ENCODE measurements at regions not wholly inside any gene's neighbourhood (a gene's known extent, or its start where the extent isn't known, plus 50 kb on each side); places are given as distances from the start of the nearest gene placed in this dataset.

DNA sequence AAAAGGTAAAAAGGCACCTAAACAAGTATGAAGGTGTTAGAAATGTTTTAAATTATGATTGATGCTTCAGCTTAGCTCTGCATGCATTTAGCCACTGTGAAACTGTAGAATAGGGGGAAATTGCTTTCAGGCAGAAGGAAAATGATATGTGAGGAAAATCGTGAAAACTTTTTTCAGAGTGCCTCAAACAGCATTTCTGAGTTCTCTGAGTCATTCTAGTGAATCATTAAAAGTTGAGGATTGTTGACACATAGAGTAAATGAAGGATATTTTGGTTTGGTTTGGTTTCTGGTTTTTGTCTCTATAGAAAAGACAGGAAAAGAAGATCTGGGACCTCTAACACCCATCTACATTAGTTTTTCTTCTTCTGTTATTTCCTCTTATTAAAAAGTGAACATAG lies 332.5 kb upstream of the TRAM1L1 start:
- TF ChIP-seq CTCF (IDR thresholded peaks at IDR 0.05) (no peak), POLR2A (IDR thresholded peaks at IDR 0.05) (no peak)
